Left lung (tissue), 4 donors: ENCODE measurements at regions not wholly inside any gene's neighbourhood (a gene's known extent, or its start where the extent isn't known, plus 50 kb on each side); places are given as distances from the start of the nearest gene placed in this dataset.

Source experiments
- ATAC-seq: fragments of 200-7000 bp; cut with Tn5 transposase; one replicate; pipeline ENCODE4 v1.9.1; 2020; ENCODE audit warnings: moderate library complexity
- DNase-seq, 4 donors: peaks; one replicate each; pipeline ENCODE4 v3.0.0-alpha.2; 2013 to 2020
- H3K27ac ChIP-seq, 2 donors: fragments of 200-600 bp; sonication (generic) in 1 of 2; one replicate each; pipeline versions ENCODE4 v1.5.0 to v1.8.0; 2020 to 2021
- H3K27me3 ChIP-seq, 2 donors: fragments of 200-600 bp; sonication (generic) in 1 of 2; one replicate each; pipeline versions ENCODE4 v1.5.0 to v1.8.0; 2020 to 2021
- H3K36me3 ChIP-seq, 2 donors: fragments of 200-600 bp; sonication (generic) in 1 of 2; one replicate each; pipeline versions ENCODE4 v1.5.0 to v1.8.0; 2020 to 2021
- H3K4me1 ChIP-seq, 2 donors: fragments of 200-600 bp; one replicate each; pipeline ENCODE4 v1.8.0; 2021
- H3K4me3 ChIP-seq, 2 donors: fragments of 200-600 bp; sonication (generic) in 1 of 2; one replicate each; pipeline versions ENCODE4 v1.5.0 to v1.8.0; 2020 to 2021; ENCODE audit warnings: mild to moderate bottlenecking in 1 of 2
- H3K9me3 ChIP-seq, 2 donors: fragments of 200-600 bp; sonication (generic) in 1 of 2; one replicate each; pipeline versions ENCODE4 v1.5.0 to v1.8.0; 2020 to 2021
- CTCF ChIP-seq, 2 donors: fragments of 200-600 bp; sonication (generic) in 1 of 2; IDR thresholded peaks; one replicate each; pipeline versions ENCODE4 v1.5.0 to v1.8.0; 2021; ENCODE audit warnings: antibody characterized with exemption in 2 of 2
- intact Hi-C, 2 donors: fragments of 100-400 bp; cut with DNase I; formaldehyde crosslinking; loops; one replicate each; pipeline versions ENCODE4 v1.11.2 to v1.14.2; 2022
- donor health status: DM: no; HTN: yes; CAD: no.
- donor health status: DM: no; HTN: no; CAD: no.

- DNase-seq (no peak), ATAC-seq (no peak)
- Histone ChIP-seq H3K4me1 (no peaks in the 10 kb centered on the region), H3K27me3 (peaks cover 0 to 5% of the 10 kb centered on the region in 2 donors), H3K4me3 (no peak overlapping the region), H3K9me3 (no peaks in the 10 kb centered on the region), H3K36me3 (no peaks in the 10 kb centered on the region), H3K27ac (no peak overlapping the region)
- no peak for TF ChIP-seq CTCF (IDR thresholded peaks at IDR 0.05)
- intact Hi-C loops: no loop called here
Observed at GRCh38 chr12:107963635-107964034, 165.5 kb upstream of the WSCD2 start.

GRCh38 chr12:107967170-107967569 lies 161.9 kb upstream of the WSCD2 start:
- intact Hi-C loops: no loop called here

DNA sequence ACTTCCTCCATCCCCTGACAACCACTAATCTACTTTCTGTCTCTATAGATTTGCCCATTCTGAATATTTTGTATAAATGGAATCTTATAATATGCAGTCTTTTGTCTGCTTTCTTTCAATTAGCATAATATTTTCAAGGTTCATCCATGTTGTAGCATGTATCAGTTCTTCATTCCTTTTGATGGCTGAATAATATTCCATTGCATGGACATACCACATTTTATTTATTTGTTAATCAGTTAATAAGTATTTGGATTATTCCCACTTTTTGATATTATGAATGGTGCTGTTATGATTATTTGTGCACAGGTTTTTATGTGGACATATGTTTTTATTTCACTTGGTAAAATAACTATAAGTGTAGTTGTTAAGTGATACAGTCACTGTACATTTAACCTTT lies 155.1 kb upstream of the WSCD2 start:
- intact Hi-C loops: no loop called here
- TF ChIP-seq CTCF (IDR thresholded peaks at IDR 0.05): no peak
- ATAC-seq: no peak
- H3K4me3 ChIP-seq: no peak overlapping the region
- DNase-seq: no peak
- peaks cover 0 to 4% of the 10 kb centered on the region in 2 donors for H3K27me3 ChIP-seq
- H3K9me3 ChIP-seq: peaks cover 0 to 13% of the 10 kb centered on the region in 2 donors
- H3K4me1 ChIP-seq: no peaks in the 10 kb centered on the region
- no peaks in the 10 kb centered on the region for H3K36me3 ChIP-seq
- H3K27ac ChIP-seq: no peak overlapping the region

More at GRCh38 chr12:107967170-107967569, 161.9 kb upstream of the WSCD2 start:
- no peak for ATAC-seq
- H3K36me3 ChIP-seq: no peaks in the 10 kb centered on the region
- no peaks in the 10 kb centered on the region for H3K4me1 ChIP-seq
- peaks cover 0 to 5% of the 10 kb centered on the region in 2 donors for H3K27me3 ChIP-seq
- no peak for TF ChIP-seq CTCF (IDR thresholded peaks at IDR 0.05)
- H3K27ac ChIP-seq: no peak overlapping the region
- no peaks in the 10 kb centered on the region for H3K9me3 ChIP-seq
- no peak for DNase-seq
- no peak overlapping the region for H3K4me3 ChIP-seq

GRCh38 chr12:107976331-107976730 lies 152.8 kb upstream of the WSCD2 start:
- DNase-seq (no peak), ATAC-seq (no peak)
- intact Hi-C loops: no loop called here
- H3K27ac ChIP-seq: no peak overlapping the region
- no peak for TF ChIP-seq CTCF (IDR thresholded peaks at IDR 0.05)
- no peaks in the 10 kb centered on the region for H3K36me3 ChIP-seq
- H3K4me3 ChIP-seq: no peak overlapping the region
- H3K4me1 ChIP-seq: no peaks in the 10 kb centered on the region
- H3K27me3 ChIP-seq: peaks cover 0 to 18% of the 10 kb centered on the region in 2 donors
- peaks cover 0 to 13% of the 10 kb centered on the region in 2 donors for H3K9me3 ChIP-seq

DNA sequence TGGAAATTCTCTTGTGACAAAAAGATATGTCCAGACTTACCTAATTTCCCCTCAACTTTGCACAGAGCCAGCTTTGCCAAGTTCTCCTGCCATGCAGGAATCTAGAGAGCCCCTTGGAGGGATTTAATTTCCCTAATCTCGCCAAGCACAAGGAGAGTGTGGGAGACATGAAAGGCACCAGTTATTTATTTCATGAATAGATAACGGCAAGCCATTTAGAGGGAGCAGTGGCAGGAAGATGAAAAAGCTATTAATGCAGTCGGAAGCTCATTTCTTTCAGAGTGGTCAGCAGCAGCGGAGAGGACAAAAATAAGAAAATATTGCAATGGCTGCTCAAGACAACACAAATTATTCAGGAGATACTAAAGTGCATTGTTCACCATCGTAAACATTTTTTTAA lies 150.9 kb upstream of the WSCD2 start:
- Histone ChIP-seq H3K27ac (no peak overlapping the region), H3K4me1 (no peaks in the 10 kb centered on the region), H3K27me3 (peaks cover 0 to 28% of the 10 kb centered on the region in 2 donors), H3K4me3 (no peak overlapping the region), H3K9me3 (peaks cover 0 to 13% of the 10 kb centered on the region in 2 donors), H3K36me3 (no peaks in the 10 kb centered on the region)
- no peak for TF ChIP-seq CTCF (IDR thresholded peaks at IDR 0.05)
- no peak for ATAC-seq
- no peak for DNase-seq
- intact Hi-C loops: no loop called here
